HCT116 (cell line): ENCODE measurements at regions not wholly inside any gene's neighbourhood (a gene's known extent, or its start where the extent isn't known, plus 50 kb on each side); places are given as distances from the start of the nearest gene placed in this dataset.

ENCODE experiments used
- EZH2 ChIP-seq: fragments of 200-600 bp; sonication (generic); IDR thresholded peaks from 2 replicates; pipeline ENCODE4 v1.6.1; 2017; ENCODE audit warnings: antibody characterized with exemption, mixed run types
- MAX ChIP-seq: IDR thresholded peaks from 2 replicates; pipeline ENCODE4 v1.6.1; 2012
- POLR2AphosphoS5 ChIP-seq: IDR thresholded peaks from 2 replicates; pipeline ENCODE4 v1.6.1; 2011; ENCODE audit warnings: mild to moderate bottlenecking, low read depth, low read length, moderate library complexity

GRCh38 chr5:61609840-61610677, 278.0 kb downstream of the ZSWIM6 start:
- TF ChIP-seq POLR2AphosphoS5 (no peak), EZH2 (no peak), MAX (no peak)
